Right cardiac atrium (tissue), 5 donors: ENCODE measurements at regions not wholly inside any gene's neighbourhood (a gene's known extent, or its start where the extent isn't known, plus 50 kb on each side); places are given as distances from the start of the nearest gene placed in this dataset.

Experiments
- ATAC-seq, 2 donors: fragments of 200-7000 bp; cut with Tn5 transposase; one replicate each; pipeline versions ENCODE4 v1.8.0 to v1.9.1; 2020; ENCODE audit warnings: moderate library complexity in 2 of 2, mild to moderate bottlenecking in 1 of 2
- DNase-seq, 3 donors: peaks; one replicate each; pipeline ENCODE4 v3.0.0-alpha.2; 2020
- H3K27ac ChIP-seq: one replicate; pipeline ENCODE4 v1.5.1; 2013; ENCODE audit warnings: mild to moderate bottlenecking, low read length, control low read depth, moderate library complexity
- H3K27me3 ChIP-seq: one replicate; pipeline ENCODE4 v1.6.1; 2013; ENCODE audit not compliant: control insufficient read depth, insufficient read depth
- H3K4me1 ChIP-seq: one replicate; pipeline ENCODE4 v1.6.1; 2013; ENCODE audit warnings: low read length; ENCODE audit not compliant: control insufficient read depth, insufficient read depth
- H3K4me3 ChIP-seq: one replicate; pipeline ENCODE4 v1.5.1; 2013; ENCODE audit warnings: low read length, control low read depth
- H3K9me3 ChIP-seq: one replicate; pipeline ENCODE4 v1.6.1; 2013; ENCODE audit warnings: low read length; ENCODE audit not compliant: control insufficient read depth
- WGBS: extraction: QIAGEN DNeasy Blood & Tissue Kit; methylation state at CpG from one replicate; pipeline ENCODE4 v1.1.7; 2013; 5-methylcytosine and 5-hydroxymethylcytosine counted together
- intact Hi-C, 4 donors: fragments of 100-400 bp; cut with DNase I; formaldehyde crosslinking; loops; one replicate each; pipeline versions ENCODE4 v1.11.0 to v1.14.0; 2022 to 2023
- donor health status: healthy with polysubstance abuse.
- donor health status: DM: no; HTN: yes; CAD: no.
- donor health status: DM: no; HTN: no; CAD: no.
- donor health status: DM: no; HTN: yes; CAD: no; lungs with severe emphysema.
- donor health status: DM: yes; HTN: yes; CAD: no.

DNA sequence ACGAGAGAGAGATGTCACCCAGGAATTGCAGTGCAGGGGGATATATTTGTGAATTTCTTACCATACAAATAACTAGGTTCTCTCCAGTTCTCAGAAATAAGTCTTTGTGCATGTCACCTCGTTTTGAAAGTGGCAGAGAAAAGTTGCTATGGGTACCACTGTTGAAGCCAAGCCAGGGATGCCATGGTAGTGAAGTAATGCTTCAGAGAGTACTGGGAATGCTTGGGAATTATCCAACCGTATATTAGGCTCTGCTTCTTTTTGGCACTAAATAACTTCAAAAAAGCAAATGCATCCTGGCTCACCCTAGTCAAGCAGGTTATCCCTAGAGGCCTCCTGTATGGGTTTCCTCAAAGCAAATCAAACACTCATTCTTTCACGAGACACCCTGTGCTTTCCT is 50.7 kb upstream of the DDX18 start:
- Histone ChIP-seq H3K27me3 (no peaks in the 10 kb centered on the region), H3K27ac (no peak overlapping the region), H3K4me3 (no peak overlapping the region), H3K4me1 (no peaks in the 10 kb centered on the region), H3K9me3 (no peaks in the 10 kb centered on the region)
- 54% methylated on average over 4 of the region's 4 CpGs for WGBS
- DNase-seq (no peak), ATAC-seq (no peak)
- intact Hi-C loops, result no loop called here
